Stimulated activated CD8-positive, alpha-beta memory T cell treated with anti-CD3 and anti-CD28 coated beads, Interleukin-2, amount 100 ng/mL, for 1 hour (primary cell): ENCODE measurements at regions not wholly inside any gene's neighbourhood (a gene's known extent, or its start where the extent isn't known, plus 50 kb on each side); places are given as distances from the start of the nearest gene placed in this dataset.

Experiments used
- DNase-seq, 2 donors: peaks; one replicate each; pipeline ENCODE4 v3.0.0-alpha.2; 2020; ENCODE audit warnings: low read depth in 2 of 2

GRCh38 chr14:53807542-53807941 lies 149.1 kb downstream of the BMP4 start:
- DNase-seq = no peak

GRCh38 chr14:53807108-53807507 lies 149.5 kb downstream of the BMP4 start:
- no peak for DNase-seq

GRCh38 chr14:53796734-53797133 lies 159.9 kb downstream of the BMP4 start:
- no peak for DNase-seq

DNA sequence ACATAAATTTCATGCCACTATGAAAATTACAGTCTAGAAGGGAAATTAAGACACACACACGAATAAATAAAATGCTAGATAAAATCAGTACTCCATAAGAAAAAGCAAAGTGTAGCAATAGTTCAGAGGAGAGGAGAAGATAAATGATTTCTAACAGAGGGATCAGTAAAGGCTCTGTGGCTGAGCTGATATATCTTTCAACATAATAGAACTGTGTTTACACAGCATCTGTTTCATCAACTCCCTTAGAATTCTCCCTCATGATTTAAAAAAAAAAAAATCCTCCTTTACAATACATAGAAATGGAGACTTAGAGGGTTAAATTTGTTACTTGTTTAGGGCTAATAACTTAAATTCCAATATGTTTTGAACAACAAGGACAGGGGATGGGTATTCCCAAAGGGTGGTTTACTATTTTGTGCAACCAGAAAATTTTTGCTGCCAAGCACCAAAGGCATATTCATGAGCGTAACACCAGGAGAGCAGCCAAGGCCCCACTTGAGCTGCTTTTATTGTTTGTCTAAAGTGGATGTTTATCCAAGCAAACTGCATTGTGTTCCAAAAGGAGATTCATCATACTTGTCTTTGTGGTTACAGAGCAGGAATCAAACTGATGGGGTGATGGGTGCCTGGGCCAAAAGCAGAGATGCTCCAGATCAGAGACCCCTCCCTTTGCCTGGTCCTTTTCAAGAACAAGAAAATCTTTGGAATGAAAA lies 162.7 kb downstream of the BMP4 start:
- DNase-seq = no peak

DNA sequence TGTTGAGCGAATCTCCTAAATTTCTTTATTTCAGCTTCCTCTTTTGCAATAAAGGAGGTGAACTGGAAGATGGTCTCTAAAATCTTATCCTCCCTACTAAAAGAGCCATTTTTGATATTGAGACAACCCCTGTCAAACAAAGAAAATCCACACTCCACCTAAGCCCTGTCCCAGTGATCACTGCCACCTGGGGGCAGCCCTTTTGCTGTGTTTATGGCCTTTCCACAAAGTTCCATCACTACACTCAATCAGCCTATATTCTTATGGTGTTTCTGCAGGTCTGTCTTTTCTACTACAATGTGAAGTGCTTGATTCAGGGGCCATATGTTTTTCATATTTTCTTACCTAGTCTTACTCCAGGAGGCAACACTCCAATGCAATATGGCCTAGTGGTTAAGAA lies 163.7 kb downstream of the BMP4 start:
- DNase-seq = no peak

- no peak for DNase-seq
Observed at GRCh38 chr14:53790731-53791500, 165.7 kb downstream of the BMP4 start.

DNA sequence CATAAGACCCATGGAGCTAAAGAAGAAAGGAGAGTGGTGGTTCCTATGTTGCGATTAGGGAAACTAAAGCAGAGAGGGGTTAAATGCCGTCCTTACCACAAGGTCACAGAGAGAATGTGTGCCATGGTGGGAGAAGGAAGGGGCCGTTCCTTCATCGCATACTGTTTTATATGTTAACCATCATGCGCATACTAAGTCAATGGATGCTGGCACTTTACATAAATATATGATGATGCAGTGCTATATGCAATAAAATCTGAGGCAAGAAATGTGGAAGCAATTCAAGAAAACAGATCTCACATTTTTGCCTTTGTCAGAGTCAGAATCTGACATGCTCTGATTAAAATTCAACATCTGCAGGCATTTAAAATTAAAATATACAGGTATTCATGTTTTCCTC lies 168.1 kb downstream of the BMP4 start:
- no peak for DNase-seq

GRCh38 chr14:53786045-53786444 lies 170.6 kb downstream of the BMP4 start:
- DNase-seq = no peak

DNA sequence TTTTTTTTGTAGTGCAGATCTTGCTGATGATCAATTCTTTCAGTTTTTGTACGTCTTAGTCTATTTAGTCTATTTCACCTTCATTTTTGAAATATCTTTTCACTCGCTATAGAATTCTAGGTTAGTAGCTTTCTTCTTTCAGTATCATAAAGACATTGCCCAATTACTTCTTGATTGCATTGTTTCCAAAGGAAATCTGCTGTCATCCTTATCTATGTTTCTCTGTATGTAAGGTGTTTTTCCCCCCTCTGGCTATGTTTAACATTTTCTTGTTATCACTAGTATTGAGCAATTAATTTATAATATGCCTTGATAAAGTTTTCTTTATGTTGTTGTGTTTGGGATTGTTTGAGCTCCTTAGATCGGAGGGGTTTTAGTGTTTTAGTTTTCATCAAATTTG lies 171.9 kb downstream of the BMP4 start:
- no peak for DNase-seq

DNA sequence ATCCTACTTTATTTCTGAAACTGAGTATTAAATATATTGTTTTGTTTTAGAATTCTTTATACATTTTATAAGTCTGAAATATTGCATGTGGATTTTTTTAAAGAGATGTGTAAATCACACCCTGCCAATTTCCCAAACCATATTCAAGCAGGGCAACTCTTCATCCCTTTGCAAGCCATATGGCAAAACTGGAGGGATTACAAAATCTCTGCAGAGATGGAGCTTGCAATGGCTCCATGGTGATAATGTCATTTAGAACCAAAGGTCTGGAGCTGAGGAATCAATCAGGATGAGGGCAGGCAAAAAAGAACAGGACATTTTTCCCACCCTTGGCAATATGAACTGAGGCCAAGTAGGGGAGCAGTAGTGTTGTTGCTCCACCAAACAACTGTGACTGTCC lies 173.4 kb downstream of the BMP4 start:
- DNase-seq = no peak

DNA sequence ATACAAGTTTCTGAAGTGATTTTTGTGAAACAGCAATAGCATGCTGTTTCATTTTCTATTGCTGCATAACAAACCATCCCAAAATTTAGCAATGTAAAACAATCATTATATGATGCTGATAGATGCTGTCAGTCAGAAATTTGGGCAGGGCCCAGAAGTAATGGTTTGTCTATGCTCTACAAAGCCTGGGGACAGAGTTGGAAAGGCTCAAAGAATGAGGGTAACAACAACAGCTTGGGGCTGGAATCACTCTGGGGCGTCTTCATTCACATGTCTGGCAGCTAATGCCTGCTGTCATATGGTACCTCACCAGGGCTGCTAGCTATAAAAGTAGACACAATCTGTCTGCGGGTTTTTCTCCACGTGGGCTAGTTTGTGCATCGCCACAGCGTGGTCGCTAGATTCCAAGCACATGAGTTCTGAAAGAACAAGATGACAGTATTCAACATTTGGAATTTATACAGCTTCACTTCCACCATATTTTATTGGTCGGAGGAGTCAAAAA lies 176.5 kb downstream of the BMP4 start:
- DNase-seq = no peak

GRCh38 chr14:53779301-53779700 lies 177.3 kb downstream of the BMP4 start:
- DNase-seq = no peak

DNA sequence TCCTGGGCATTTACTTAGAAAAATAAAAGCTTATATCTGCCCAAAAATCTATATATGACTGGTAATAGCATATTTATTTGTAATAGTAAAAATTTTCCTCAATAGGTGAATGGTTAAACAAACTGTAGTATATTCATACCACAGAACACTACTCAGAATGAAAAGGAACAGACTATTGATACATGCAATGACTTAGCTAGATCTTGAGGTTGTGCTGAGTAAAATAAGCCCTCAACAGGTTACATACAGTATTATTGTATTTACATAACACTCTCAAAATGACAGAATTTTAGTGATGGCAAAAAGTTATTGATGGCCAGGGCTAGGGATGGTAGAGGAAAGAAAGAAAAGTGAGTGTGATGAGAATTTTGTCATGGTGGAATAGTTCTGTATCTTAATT lies 178.4 kb downstream of the BMP4 start:
- DNase-seq = no peak

- no peak for DNase-seq
Observed at GRCh38 chr14:53772936-53773335, 183.7 kb downstream of the BMP4 start.

- DNase-seq = no peak
Observed at GRCh38 chr14:53767566-53767965, 189.1 kb downstream of the BMP4 start.

DNA sequence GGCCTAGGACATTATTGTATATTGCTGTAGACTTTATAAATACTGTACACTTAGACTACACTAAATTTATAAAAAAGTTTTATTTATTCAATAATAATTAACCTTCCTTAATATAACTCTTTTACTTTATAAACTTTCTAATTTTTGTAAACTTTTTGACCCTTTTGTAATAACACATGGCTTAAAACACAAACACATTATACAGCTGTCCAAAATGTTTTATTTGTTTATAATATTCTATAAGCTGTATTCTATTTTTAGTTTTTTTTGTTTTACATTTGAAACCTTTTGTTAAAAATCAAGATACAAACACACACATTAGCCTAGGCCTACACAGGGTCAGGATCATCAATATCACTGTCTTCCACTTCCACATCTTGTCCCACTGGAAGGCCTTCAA lies 190.0 kb downstream of the BMP4 start:
- no peak for DNase-seq

GRCh38 chr14:53766106-53766505 lies 190.5 kb downstream of the BMP4 start:
- DNase-seq = no peak

DNA sequence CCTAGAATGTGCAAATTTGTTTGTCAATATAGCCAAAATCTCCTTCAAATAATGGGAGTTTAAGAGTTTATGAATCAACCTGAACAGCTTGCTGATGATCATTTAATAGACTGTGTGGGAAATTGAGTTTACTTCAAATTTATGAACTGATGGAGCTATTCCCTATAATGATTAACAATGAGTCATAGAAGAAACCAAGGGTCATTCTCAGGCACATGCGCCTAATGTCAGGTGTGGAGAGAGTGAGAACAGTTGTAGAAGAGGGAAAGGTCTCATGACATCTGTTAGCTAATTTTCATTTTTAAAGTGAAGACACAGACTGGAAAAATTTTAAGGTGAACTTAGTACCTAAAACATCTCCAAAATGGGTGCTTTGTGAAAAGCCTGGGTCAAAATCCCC lies 191.8 kb downstream of the BMP4 start:
- DNase-seq = no peak

DNA sequence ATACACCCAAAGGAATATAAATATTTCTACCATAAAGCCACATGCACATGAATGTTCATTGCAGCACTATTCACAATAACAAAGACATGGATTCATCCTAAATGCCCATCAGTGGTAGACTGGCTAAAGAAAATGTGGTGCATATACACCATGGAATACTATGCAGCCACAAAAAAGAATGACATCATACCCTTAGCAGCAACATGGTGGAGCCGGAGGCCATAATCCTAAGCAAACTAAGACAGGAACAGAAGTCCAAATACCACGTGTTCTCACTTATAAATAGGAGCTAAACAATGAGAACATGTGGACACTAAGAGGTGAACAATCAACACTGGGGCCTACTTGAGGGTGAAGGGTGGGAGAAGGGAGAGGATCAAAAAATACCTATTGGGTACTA lies 198.5 kb downstream of the BMP4 start:
- no peak for DNase-seq

GRCh38 chr14:53757732-53758131 lies 198.9 kb downstream of the BMP4 start:
- no peak for DNase-seq

DNA sequence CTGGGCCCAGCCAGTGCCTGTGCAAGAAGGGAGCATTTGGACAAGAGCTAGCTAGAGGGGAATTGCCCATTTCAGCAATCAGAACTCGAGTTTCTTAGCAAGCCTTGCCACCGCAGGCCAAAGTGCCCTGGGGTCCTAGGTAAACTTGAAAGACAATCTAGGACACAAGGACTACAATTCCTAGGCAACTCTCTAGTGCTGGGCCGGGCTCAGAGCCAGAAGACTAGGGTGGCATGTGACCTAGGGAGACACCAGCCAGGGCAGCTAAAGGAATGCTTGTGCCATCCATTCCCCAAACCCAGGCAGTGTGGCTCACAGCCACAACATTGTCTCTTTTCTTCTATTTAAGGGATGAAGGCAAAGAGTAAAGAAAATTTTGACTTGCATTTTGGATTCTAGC lies 205.0 kb downstream of the BMP4 start:
- DNase-seq = no peak

- no peak for DNase-seq
Observed at GRCh38 chr14:53748691-53749090, 207.9 kb downstream of the BMP4 start.

- no peak for DNase-seq
Observed at GRCh38 chr14:53744857-53745256, 211.8 kb downstream of the BMP4 start.
